BLaER1 treated with 17β-estradiol and CSF1 and Interleukin-3, amounts not matched to agents 10 nM and 100 nM (cell line): ENCODE measurements at regions not wholly inside any gene's neighbourhood (a gene's known extent, or its start where the extent isn't known, plus 50 kb on each side); places are given as distances from the start of the nearest gene placed in this dataset.

Experiments
- H3K27ac ChIP-seq, 11 experiments: shearing (Covaris generic); formaldehyde crosslinking; 2 replicates each; pipeline ENCODE4 v1.8.1; 2022
- H3K27me3 ChIP-seq, 11 experiments: shearing (Covaris generic); formaldehyde crosslinking; 2 replicates each; pipeline ENCODE4 v1.8.1; 2022
- H3K36me3 ChIP-seq, 11 experiments: shearing (Covaris generic); formaldehyde crosslinking; 2 replicates each; pipeline ENCODE4 v1.8.1; 2022
- H3K4me1 ChIP-seq, 10 experiments: shearing (Covaris generic); formaldehyde crosslinking; 2 replicates each; pipeline ENCODE4 v1.8.1; 2022
- H3K4me2 ChIP-seq, 11 experiments: shearing (Covaris generic); formaldehyde crosslinking; 2 replicates each; pipeline ENCODE4 v1.8.1; 2022
- H3K4me3 ChIP-seq, 10 experiments: shearing (Covaris generic); formaldehyde crosslinking; 2 replicates each; pipeline ENCODE4 v1.8.1; 2022
- H3K9ac ChIP-seq, 11 experiments: shearing (Covaris generic); formaldehyde crosslinking; 2 replicates each; pipeline ENCODE4 v1.8.1; 2022
- H3K9me3 ChIP-seq, 11 experiments: shearing (Covaris generic); formaldehyde crosslinking; replicated peaks in 1 of 11; 2 replicates each; pipeline ENCODE4 v1.8.1; 2022
- H4K20me1 ChIP-seq, 11 experiments: shearing (Covaris generic); formaldehyde crosslinking; 2 replicates each; pipeline ENCODE4 v1.8.1; 2022
- Cebpa-rat ChIP-seq, 11 experiments: shearing (Covaris generic); IDR thresholded peaks; 2 replicates each; pipeline ENCODE4 v1.8.1; 2022

DNA sequence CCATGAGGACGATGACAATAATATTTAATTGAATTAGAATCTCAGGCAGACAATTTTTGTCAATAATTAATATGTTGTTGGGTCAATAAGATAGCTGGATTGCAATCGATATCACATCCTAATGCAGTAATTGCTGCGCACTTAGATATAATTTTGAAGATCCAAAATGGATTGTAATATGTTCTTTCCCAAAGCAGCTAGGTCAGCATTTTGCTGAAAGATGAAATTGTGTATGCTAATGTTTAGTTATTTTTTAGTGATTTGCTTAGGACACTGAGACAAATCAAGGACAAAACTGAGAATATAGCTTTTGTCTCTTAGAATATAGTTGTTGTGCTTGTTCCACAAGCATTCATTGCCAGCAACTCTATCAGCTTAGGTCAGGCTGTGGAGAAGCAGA, 389.9 kb downstream of the MTRR start:
- Histone ChIP-seq H4K20me1 (no peaks in the 10 kb centered on the region), H3K27me3 (no peaks in the 10 kb centered on the region), H3K27ac (no peak overlapping the region), H3K9ac (no peak overlapping the region), H3K36me3 (no peaks in the 10 kb centered on the region), H3K4me2 (no peak overlapping the region), H3K9me3 (no peaks in the 10 kb centered on the region), H3K4me1 (no peaks in the 10 kb centered on the region), H3K4me3 (no peak overlapping the region)
- TF ChIP-seq Cebpa-rat (IDR thresholded peaks at IDR 0.05) = no peak

DNA sequence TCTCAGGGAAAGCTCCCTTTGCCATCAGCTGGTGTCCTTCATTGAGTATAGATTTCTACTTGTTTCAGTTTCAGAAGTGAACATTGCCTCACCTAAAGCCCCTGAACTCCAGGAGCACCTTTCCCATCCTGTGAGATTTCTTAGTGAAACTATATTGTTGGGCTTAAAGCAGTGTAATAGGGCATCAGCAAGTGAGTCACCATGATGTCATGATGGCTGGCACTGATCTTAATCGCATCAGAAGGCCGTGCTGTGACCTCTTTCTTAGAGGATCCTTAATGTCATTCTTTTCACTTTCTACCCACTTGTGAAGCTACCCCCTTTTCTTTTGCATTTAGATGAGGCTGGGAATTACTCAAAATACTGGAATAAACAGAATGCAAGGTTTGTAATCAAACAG, 401.3 kb downstream of the MTRR start:
- no peaks in the 10 kb centered on the region for H3K27me3 ChIP-seq
- H3K4me1 ChIP-seq = no peaks in the 10 kb centered on the region
- H3K4me2 ChIP-seq = no peak overlapping the region
- no peak overlapping the region for H3K9ac ChIP-seq
- no peak; a peak in 1 of 22 replicates for TF ChIP-seq Cebpa-rat (IDR thresholded peaks at IDR 0.05)
- no peaks in the 10 kb centered on the region for H3K36me3 ChIP-seq
- no peaks in the 10 kb centered on the region for H4K20me1 ChIP-seq
- H3K9me3 ChIP-seq = 0 out of 22 replicates have a peak, but pooled peaks cover 0 to 5% (median 0%) of the 10 kb centered on the region in 11 experiments
- no peak overlapping the region for H3K27ac ChIP-seq
- no peak overlapping the region for H3K4me3 ChIP-seq

DNA sequence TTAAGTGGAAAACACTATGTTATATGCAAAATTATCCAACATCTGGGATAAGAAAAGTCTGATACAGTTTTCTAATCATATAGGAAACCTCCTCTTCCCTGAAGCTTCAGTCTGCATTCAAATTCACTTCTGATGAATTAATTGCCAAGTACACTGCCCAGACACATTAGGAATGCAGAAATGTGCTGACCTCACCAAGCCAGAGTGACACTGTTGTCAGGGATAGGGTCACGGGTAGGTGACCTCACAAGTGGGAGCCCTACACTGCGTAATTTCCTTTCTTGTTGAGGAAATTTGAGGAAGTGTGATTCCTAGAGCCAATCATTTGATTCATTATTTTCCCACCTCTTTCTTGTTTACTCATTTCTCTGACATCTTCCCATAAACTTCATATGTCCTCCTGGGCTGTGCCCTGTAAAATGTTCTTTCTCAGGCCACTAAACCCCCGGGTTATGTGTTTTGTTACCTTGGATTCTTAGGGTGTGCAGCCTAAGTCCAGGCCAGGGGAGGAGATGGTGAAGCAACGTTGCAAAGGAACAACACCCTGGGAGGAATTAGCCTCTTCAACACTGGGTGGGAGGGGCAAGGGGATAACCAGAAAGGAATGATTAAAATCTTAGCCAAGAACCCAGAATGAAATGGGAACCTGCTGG, 411.9 kb downstream of the MTRR start:
- TF ChIP-seq Cebpa-rat (IDR thresholded peaks at IDR 0.05) = no peak
- H3K4me1 ChIP-seq = no peaks in the 10 kb centered on the region
- H3K4me3 ChIP-seq = no peak overlapping the region
- peaks cover 0 to 4% (median 0%) of the 10 kb centered on the region in 11 experiments; a peak in 1 of 22 replicates for H3K9me3 ChIP-seq
- H3K36me3 ChIP-seq = no peaks in the 10 kb centered on the region
- H4K20me1 ChIP-seq = no peaks in the 10 kb centered on the region
- H3K4me2 ChIP-seq = no peak overlapping the region
- no peak overlapping the region for H3K27ac ChIP-seq
- no peak overlapping the region for H3K9ac ChIP-seq
- no peaks in the 10 kb centered on the region for H3K27me3 ChIP-seq

DNA sequence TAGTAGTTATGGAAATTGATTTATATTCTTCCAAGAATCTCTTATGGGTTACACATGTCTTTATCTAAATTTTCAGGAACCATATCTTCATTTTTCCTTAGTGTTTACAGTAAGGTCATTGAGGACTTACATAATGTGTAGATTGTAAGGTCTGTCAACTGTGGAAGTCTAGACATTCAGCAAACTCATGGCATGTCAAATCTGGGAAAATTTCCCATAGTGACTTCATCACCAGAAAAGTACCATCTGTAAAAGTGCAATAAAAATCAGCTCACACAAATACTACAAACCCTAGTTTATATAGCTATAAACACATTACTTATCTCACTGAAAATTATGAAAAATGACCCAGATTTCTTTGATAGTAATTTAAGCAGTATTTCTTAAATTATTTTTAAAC, 419.4 kb downstream of the MTRR start:
- no peak overlapping the region for H3K27ac ChIP-seq

DNA sequence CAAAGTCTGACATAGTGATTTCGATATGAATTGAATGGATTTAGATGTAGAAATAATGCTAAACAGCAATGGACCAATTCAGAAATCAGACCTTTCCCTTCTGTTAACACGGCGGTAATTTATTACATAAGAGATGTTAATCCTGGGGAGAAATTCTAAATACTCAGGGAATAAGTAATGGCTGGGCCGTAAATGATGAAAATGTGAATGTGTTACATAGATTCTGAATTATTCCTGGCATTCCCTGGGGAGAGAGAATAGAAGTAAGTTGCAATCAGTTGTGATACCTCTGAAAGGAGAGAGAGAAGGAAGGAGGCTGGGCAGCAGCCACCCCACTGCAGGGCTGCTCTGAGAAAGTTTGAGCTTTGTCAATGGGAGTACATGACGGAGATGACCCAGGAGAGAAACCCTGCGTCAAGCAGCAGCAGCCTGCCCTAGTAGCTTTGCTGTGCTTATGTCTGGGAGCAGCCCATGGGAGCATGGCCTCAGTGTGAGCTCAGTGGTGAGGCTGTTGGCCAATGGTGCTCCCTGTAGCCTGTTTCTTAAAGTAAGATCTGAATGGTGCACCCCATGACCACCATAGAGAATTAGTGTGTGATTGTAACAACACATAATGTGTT, 420.1 kb downstream of the MTRR start:
- H3K4me1 ChIP-seq = no peaks in the 10 kb centered on the region
- no peak overlapping the region for H3K4me3 ChIP-seq
- TF ChIP-seq Cebpa-rat (IDR thresholded peaks at IDR 0.05) = no peak
- H3K27ac ChIP-seq = no peak overlapping the region
- H3K9ac ChIP-seq = no peak overlapping the region
- H3K9me3 ChIP-seq = peaks cover 0 to 5% (median 0%) of the 10 kb centered on the region in 11 experiments; a peak in 1 of 22 replicates
- no peak overlapping the region for H3K4me2 ChIP-seq
- H4K20me1 ChIP-seq = no peaks in the 10 kb centered on the region
- H3K36me3 ChIP-seq = no peaks in the 10 kb centered on the region
- no peaks in the 10 kb centered on the region for H3K27me3 ChIP-seq

More for the DNA sequence above, 419.4 kb downstream of the MTRR start:
- Histone ChIP-seq H3K9me3 (peaks cover 0 to 5% (median 0%) of the 10 kb centered on the region in 11 experiments; a peak in 1 of 22 replicates), H4K20me1 (no peaks in the 10 kb centered on the region), H3K36me3 (no peaks in the 10 kb centered on the region), H3K4me2 (no peak overlapping the region), H3K4me1 (no peaks in the 10 kb centered on the region), H3K9ac (no peak overlapping the region), H3K4me3 (no peak overlapping the region), H3K27me3 (no peaks in the 10 kb centered on the region)
- no peak for TF ChIP-seq Cebpa-rat (IDR thresholded peaks at IDR 0.05)

DNA sequence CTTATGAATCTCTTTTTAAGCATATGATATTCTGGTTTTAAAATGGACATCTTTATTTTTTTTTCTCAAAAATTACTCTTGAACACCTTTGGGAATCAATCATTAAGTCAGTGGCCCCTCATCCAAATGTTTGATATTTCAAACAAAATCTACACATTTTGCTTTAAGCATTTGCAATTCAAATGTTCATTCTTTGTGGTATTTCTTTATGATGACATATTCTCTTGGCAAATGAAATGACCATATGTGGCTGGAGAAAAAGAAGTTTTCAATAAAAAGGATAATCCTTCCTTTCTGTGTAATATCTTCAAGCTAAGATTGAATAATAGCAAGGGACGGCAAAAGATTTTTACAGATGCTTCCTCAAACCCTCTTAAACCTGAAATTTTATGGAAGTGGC, 420.8 kb downstream of the MTRR start:
- no peak overlapping the region for H3K4me3 ChIP-seq
- no peak for TF ChIP-seq Cebpa-rat (IDR thresholded peaks at IDR 0.05)
- no peaks in the 10 kb centered on the region for H3K27me3 ChIP-seq
- H3K9ac ChIP-seq = no peak overlapping the region
- H3K4me2 ChIP-seq = no peak overlapping the region
- H4K20me1 ChIP-seq = no peaks in the 10 kb centered on the region
- no peaks in the 10 kb centered on the region for H3K36me3 ChIP-seq
- no peak overlapping the region for H3K27ac ChIP-seq
- H3K9me3 ChIP-seq = peaks cover 0 to 5% (median 0%) of the 10 kb centered on the region in 11 experiments; a peak in 1 of 22 replicates
- H3K4me1 ChIP-seq = no peaks in the 10 kb centered on the region

DNA sequence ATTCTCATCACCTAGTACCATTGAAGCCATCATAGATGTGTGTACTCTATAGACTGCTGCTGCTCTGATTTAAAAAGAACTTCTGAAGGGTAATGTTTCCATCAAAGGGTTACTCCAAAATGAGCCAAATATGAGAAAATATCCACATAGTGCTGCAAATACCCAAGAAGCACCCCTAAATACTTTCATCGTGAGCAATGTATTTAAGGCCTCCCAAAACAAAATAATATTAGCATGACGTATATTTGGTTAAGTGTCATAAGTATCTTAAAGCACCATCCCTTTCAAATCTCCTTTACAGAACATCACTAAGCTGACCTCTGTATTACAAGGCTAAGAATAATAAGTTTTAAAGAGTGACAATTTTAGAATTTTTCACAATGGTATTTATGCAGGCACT, 421.8 kb downstream of the MTRR start:
- H3K27me3 ChIP-seq = no peaks in the 10 kb centered on the region
- H3K4me2 ChIP-seq = no peak overlapping the region
- no peak overlapping the region for H3K9ac ChIP-seq
- no peaks in the 10 kb centered on the region for H3K4me1 ChIP-seq
- H3K27ac ChIP-seq = no peak overlapping the region
- no peak overlapping the region for H3K4me3 ChIP-seq
- no peaks in the 10 kb centered on the region for H3K36me3 ChIP-seq
- H4K20me1 ChIP-seq = no peaks in the 10 kb centered on the region
- no peak for TF ChIP-seq Cebpa-rat (IDR thresholded peaks at IDR 0.05)
- peaks cover 0 to 5% (median 0%) of the 10 kb centered on the region in 11 experiments; a peak in 1 of 22 replicates for H3K9me3 ChIP-seq

DNA sequence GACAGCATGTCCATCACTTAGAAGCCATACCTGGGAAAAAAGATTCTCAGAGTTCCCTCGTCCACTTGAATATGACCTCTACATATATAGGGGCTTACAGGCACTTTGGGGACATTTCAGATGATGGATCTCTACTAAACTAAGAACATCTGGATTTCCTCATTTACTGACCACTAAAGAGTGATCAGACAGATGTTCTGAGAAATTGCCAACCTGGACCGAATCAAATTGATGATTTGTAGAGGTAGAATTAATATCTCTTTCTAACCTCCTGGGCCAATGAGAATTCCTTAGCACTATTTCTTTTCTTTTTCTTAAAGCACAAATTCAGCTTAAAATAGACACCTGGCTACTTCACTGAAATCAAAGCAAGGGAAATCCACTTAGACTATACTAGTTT, 422.7 kb downstream of the MTRR start:
- H4K20me1 ChIP-seq = no peaks in the 10 kb centered on the region
- no peak overlapping the region for H3K27ac ChIP-seq
- TF ChIP-seq Cebpa-rat (IDR thresholded peaks at IDR 0.05) = no peak
- H3K4me3 ChIP-seq = no peak overlapping the region
- H3K36me3 ChIP-seq = no peaks in the 10 kb centered on the region
- H3K9ac ChIP-seq = no peak overlapping the region
- H3K9me3 ChIP-seq = peaks cover 0 to 5% (median 0%) of the 10 kb centered on the region in 11 experiments; a peak in 1 of 22 replicates
- no peaks in the 10 kb centered on the region for H3K27me3 ChIP-seq
- no peak overlapping the region for H3K4me2 ChIP-seq
- no peaks in the 10 kb centered on the region for H3K4me1 ChIP-seq

DNA sequence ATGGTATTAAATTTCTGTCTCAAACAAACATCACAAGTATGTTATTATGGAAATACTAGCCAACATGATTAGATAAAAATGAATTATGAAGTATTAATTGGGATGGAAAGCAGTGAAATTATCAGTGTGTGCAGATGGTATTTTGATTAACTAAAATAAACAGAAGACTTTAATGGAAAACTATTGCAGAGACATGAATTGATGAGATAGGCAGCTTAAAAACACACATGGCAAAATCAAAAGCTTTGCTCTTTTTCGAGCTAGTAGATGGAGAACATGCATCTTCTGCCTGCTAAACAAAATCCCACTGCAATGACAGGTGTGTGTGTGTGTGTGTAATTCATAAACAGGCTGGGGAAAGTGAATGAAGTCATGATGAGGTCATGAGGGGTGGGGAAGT, 426.2 kb downstream of the MTRR start:
- H3K4me3 ChIP-seq = no peak overlapping the region
- no peaks in the 10 kb centered on the region for H3K27me3 ChIP-seq
- H3K9me3 ChIP-seq = 0 out of 22 replicates have a peak, but pooled peaks cover 0 to 5% (median 0%) of the 10 kb centered on the region in 11 experiments
- no peak for TF ChIP-seq Cebpa-rat (IDR thresholded peaks at IDR 0.05)
- H3K9ac ChIP-seq = no peak overlapping the region
- H3K36me3 ChIP-seq = no peaks in the 10 kb centered on the region
- H3K27ac ChIP-seq = no peak overlapping the region
- no peak overlapping the region for H3K4me2 ChIP-seq
- H3K4me1 ChIP-seq = no peaks in the 10 kb centered on the region
- H4K20me1 ChIP-seq = no peaks in the 10 kb centered on the region

DNA sequence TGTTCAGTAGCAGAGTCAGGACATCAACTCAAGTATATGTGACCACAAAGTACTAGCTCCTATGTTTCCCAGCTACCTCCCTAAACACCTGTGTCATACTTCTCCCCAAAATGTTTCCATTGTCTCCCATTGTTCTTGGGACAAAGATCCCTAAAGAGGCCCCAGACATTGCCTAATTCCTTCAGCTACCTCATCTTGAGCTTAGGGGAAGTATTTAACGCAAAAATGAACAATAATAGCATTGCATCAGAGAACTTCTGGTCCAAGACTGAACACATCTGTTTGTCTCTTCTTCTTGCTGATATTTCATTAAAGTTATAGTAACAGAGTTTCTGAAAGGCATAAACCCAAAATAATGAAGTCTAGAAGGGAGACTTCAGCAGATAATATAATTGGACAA, 430.8 kb downstream of the MTRR start:
- Histone ChIP-seq H3K27ac (no peak overlapping the region), H3K4me1 (no peaks in the 10 kb centered on the region), H4K20me1 (no peaks in the 10 kb centered on the region), H3K36me3 (no peaks in the 10 kb centered on the region), H3K9ac (no peak overlapping the region), H3K4me2 (no peak overlapping the region), H3K4me3 (no peak overlapping the region), H3K27me3 (no peaks in the 10 kb centered on the region), H3K9me3 (no peaks in the 10 kb centered on the region)
- TF ChIP-seq Cebpa-rat (IDR thresholded peaks at IDR 0.05) = no peak
